Vagina (tissue), 2 donors: ENCODE measurements at regions not wholly inside any gene's neighbourhood (a gene's known extent, or its start where the extent isn't known, plus 50 kb on each side); places are given as distances from the start of the nearest gene placed in this dataset.
A peak's percentile ranks its signal among the peaks of the same experiment; 100 is the strongest.

Source experiments
- DNase-seq, 2 donors: peaks; one replicate each; pipeline ENCODE4 v3.0.0-alpha.2; 2017; ENCODE audit errors: extremely low spot score in 2 of 2
- H3K27ac ChIP-seq: fragments of 200-600 bp; sonication (generic); one replicate; pipeline ENCODE4 v1.5.1; 2019
- H3K27me3 ChIP-seq: fragments of 200-600 bp; sonication (generic); one replicate; pipeline ENCODE4 v1.5.1; 2019
- H3K36me3 ChIP-seq, 2 donors: fragments of 200-600 bp; sonication (generic); one replicate each; pipeline ENCODE4 v1.5.1; 2017 to 2019
- H3K4me1 ChIP-seq: fragments of 200-600 bp; sonication (generic); one replicate; pipeline ENCODE4 v1.5.1; 2019
- H3K4me3 ChIP-seq, 2 donors: fragments of 200-600 bp; sonication (generic); 1 replicate in 1 of 2; 2 replicates in 1 of 2; pipeline ENCODE4 v1.5.1; 2016 to 2019
- H3K9me3 ChIP-seq: fragments of 200-600 bp; sonication (generic); one replicate; pipeline ENCODE4 v1.5.1; 2019
- POLR2A ChIP-seq, 2 donors: fragments of 450-650 bp; IDR thresholded peaks; one replicate each; pipeline ENCODE4 v1.6.1; 2017; ENCODE audit warnings: antibody characterized with exemption in 2 of 2, mild to moderate bottlenecking in 2 of 2, moderate library complexity in 2 of 2
- POLR2AphosphoS5 ChIP-seq, 2 donors: sonication (generic); formaldehyde crosslinking; IDR thresholded peaks; one replicate each; pipeline ENCODE4 v1.9.0; 2017; ENCODE audit warnings: antibody characterized with exemption in 2 of 2, mild to moderate bottlenecking in 2 of 2, low read depth in 1 of 2; ENCODE audit not compliant: insufficient read depth in 1 of 2
- intact Hi-C: fragments of 100-400 bp; cut with DNase I; formaldehyde crosslinking; loops from one replicate; pipeline ENCODE4 v1.15.1; 2023
- TF ChIP-seq, protein P1 (sequence below), 3 experiments: fragments of 450-650 bp in 2 of 3; fragments of 200-600 bp in 1 of 3; sonication (generic) in 1 of 3; IDR thresholded peaks; one replicate each; pipeline ENCODE4 v1.5.1; 2017 to 2019; ENCODE audit warnings: antibody characterized with exemption in 3 of 3, mild to moderate bottlenecking in 2 of 3, moderate library complexity in 2 of 3

DNA sequence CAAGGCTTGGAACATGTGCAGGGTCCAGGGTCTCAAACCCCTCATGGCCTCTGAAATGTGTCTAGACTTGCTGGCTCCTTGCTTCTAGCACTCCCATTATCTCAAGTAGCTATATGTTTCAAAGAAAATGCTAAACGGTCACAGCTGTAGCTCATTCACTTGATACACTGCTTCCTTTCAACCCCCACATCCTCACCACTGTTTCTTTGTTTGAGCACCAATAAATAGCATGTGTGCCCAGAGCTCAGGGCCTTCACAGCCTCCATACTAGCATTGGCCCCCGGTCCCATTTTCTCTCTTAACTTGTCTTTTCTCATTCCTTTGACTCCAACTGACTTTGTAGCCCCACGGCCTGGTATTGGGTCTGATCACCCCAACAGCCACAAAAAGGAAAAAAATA lies 801.8 kb downstream of the STIM2 start:
- Histone ChIP-seq H3K9me3 (no peaks in the 10 kb centered on the region), H3K36me3 (no peaks in the 10 kb centered on the region), H3K4me3 (no peak overlapping the region), H3K27ac (no peak overlapping the region), H3K4me1 (no peaks in the 10 kb centered on the region), H3K27me3 (no peaks in the 10 kb centered on the region)
- intact Hi-C loops: no loop called here
- TF ChIP-seq POLR2AphosphoS5 (IDR thresholded peaks at IDR 0.05; ENCODE audit: insufficient read depth in 1 of 2, low read depth in 1 of 2): no peak
- TF ChIP-seq, protein P1, sequence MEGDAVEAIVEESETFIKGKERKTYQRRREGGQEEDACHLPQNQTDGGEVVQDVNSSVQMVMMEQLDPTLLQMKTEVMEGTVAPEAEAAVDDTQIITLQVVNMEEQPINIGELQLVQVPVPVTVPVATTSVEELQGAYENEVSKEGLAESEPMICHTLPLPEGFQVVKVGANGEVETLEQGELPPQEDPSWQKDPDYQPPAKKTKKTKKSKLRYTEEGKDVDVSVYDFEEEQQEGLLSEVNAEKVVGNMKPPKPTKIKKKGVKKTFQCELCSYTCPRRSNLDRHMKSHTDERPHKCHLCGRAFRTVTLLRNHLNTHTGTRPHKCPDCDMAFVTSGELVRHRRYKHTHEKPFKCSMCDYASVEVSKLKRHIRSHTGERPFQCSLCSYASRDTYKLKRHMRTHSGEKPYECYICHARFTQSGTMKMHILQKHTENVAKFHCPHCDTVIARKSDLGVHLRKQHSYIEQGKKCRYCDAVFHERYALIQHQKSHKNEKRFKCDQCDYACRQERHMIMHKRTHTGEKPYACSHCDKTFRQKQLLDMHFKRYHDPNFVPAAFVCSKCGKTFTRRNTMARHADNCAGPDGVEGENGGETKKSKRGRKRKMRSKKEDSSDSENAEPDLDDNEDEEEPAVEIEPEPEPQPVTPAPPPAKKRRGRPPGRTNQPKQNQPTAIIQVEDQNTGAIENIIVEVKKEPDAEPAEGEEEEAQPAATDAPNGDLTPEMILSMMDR (IDR thresholded peaks at IDR 0.05): no peak
- TF ChIP-seq POLR2A (IDR thresholded peaks at IDR 0.05): no peak
- DNase-seq: no peak

DNA sequence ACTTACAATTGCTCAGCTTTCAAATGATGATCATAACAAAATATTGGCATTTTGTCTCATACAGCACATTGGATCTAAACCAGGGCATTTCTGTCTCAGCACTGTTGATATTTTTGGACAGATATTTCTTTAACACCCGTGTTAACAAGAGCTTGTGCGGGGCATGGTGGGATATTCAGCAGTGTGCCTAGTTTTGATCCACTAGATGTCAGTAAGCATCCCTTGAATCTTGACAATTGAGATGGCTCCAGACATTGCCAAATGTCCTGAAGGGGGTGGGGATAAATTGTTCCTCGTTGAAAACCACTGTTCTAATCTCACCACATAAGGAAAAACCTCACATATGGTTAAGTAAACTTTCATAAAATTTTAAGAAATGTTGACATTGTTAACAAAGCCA lies 806.3 kb downstream of the STIM2 start:
- Histone ChIP-seq H3K27ac (no peak overlapping the region), H3K4me3 (no peak overlapping the region), H3K36me3 (no peaks in the 10 kb centered on the region), H3K9me3 (no peaks in the 10 kb centered on the region), H3K4me1 (no peaks in the 10 kb centered on the region), H3K27me3 (no peaks in the 10 kb centered on the region)
- DNase-seq: no peak
- intact Hi-C loops: no loop called here
- no peak for TF ChIP-seq POLR2A (IDR thresholded peaks at IDR 0.05)
- TF ChIP-seq, protein P1 (IDR thresholded peaks at IDR 0.05): no peak
- no peak for TF ChIP-seq POLR2AphosphoS5 (IDR thresholded peaks at IDR 0.05; ENCODE audit: insufficient read depth in 1 of 2, low read depth in 1 of 2)

DNA sequence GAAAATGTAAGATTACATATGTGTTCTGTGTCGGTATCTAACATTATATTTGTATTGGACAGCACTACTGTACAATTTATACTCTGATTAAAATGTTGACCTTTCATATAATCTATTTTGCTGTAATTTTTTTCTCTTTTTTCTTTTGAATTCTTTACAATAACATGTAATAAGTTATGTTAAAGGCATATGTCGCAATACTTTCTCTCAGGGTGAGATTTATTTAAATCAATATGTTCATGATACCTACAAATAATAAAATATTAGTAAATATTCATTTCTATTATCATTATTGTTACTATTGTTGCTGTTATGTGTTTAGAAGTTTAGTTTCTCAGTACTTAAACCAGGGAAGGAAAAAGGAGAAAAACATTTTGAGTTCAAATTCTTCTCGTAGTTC lies 807.4 kb downstream of the STIM2 start:
- H3K27ac ChIP-seq: no peak overlapping the region
- H3K9me3 ChIP-seq: no peaks in the 10 kb centered on the region
- no peak for TF ChIP-seq POLR2A (IDR thresholded peaks at IDR 0.05)
- TF ChIP-seq POLR2AphosphoS5 (IDR thresholded peaks at IDR 0.05; ENCODE audit: insufficient read depth in 1 of 2, low read depth in 1 of 2): no peak
- TF ChIP-seq, protein P1 (IDR thresholded peaks at IDR 0.05): no peak
- no peaks in the 10 kb centered on the region for H3K36me3 ChIP-seq
- H3K4me3 ChIP-seq: no peak overlapping the region
- no peaks in the 10 kb centered on the region for H3K4me1 ChIP-seq
- no peak for DNase-seq
- intact Hi-C loops: no loop called here
- H3K27me3 ChIP-seq: no peaks in the 10 kb centered on the region

DNA sequence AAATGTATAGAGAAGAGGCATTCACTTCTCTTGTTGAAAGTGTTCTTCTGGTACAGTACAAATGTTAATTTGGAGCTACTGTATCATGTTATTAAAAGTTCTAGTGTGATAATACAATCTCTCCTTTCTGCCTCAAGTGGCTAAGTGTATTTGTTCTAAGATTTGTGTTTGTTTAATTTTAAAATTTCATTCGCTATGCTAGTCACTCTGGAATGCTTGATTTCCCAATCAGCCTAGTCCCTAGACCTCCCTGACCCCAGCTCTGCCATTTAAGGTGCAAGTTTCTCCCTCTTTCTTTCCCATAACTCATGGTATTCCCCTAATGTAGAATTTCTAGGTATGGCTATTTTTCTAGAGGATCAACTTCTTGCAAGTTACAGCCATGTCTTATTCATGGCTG lies 817.4 kb downstream of the STIM2 start:
- Histone ChIP-seq H3K27me3 (no peaks in the 10 kb centered on the region), H3K27ac (no peak overlapping the region), H3K4me1 (no peaks in the 10 kb centered on the region), H3K4me3 (no peak overlapping the region), H3K9me3 (no peaks in the 10 kb centered on the region), H3K36me3 (no peaks in the 10 kb centered on the region)
- intact Hi-C loops: no loop called here
- DNase-seq: no peak
- TF ChIP-seq POLR2A (IDR thresholded peaks at IDR 0.05) (no peak), POLR2AphosphoS5 (IDR thresholded peaks at IDR 0.05; ENCODE audit: insufficient read depth in 1 of 2, low read depth in 1 of 2) (no peak)
- TF ChIP-seq, protein P1 (IDR thresholded peaks at IDR 0.05): no peak

DNA sequence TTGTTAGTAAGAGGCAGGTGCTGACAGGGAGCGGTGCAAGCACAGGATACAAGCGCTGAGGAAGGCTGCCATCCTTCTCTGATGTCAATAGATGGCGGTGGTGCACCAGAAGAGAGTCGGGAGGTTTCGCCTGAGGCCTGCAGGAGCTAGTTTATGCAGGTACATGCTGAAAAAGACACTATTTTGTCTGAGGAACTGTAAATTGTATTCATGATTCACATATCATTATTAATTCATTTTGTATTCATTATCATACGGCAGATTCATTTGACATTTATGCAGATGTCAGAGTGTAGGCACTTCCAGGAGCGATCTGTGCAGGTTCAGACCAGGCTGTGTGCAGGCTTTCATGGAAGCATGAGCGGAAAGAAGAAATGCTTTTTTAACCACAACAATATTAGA lies 824.0 kb downstream of the STIM2 start:
- TF ChIP-seq POLR2A (IDR thresholded peaks at IDR 0.05): no peak
- TF ChIP-seq, protein P1 (IDR thresholded peaks at IDR 0.05): peak in 1 of 3 experiments; percentile 48
- no peak for TF ChIP-seq POLR2AphosphoS5 (IDR thresholded peaks at IDR 0.05; ENCODE audit: insufficient read depth in 1 of 2, low read depth in 1 of 2)
- intact Hi-C loops: no loop called here
- no peak for DNase-seq
- Histone ChIP-seq H3K9me3 (no peaks in the 10 kb centered on the region), H3K27ac (no peak overlapping the region), H3K4me3 (no peak overlapping the region), H3K4me1 (no peaks in the 10 kb centered on the region), H3K27me3 (no peaks in the 10 kb centered on the region), H3K36me3 (no peaks in the 10 kb centered on the region)
